ENCODE measurements at regions not wholly inside any gene's neighbourhood (a gene's known extent, or its start where the extent isn't known, plus 50 kb on each side); places are given as distances from the start of the nearest gene placed in this dataset.
"Not testable (repeated sequence)": the region's sequence is repeated elsewhere in the genome, so short reads cannot be mapped to it uniquely, and the experiment has no call there.

DNA sequence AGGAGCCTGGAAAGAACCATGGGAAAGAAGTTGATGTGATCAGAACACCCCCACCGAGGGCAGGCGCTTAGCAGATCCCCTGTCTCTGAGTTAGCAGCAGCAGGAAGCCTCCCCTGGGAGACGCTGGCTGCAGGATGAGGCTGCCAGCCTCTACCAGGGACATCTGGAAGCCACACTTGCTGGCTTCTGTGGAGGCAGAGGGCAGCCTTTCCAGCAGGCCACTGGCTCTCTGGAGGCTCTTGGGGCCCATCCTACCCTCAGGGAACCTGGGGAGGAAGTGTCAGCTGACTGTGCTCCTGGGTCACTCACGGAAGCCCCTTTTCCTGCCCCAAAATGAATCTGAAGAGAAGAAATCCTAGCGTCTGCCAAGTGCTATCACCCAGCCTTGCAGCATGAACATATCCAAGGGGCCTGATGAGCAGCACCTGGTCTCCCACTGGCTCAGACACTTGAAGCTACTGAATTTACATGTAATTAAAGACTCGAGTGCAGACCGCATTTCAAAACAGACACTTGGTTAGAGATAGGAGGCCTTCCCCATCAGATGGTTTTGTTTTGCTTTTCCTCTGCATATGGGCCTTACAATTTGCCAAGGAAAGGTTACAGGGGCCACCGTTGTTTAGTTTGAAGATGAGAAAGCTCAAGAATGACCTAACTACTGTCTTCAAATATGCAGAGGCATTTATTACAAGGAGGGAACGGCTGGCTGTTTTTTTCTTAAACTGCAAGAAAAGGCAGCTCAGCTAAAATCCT lies 142.1 kb downstream of the BCL2L11 start:
- intact Hi-C loops (cut with DNase I); DNase-seq; H3K27me3 ChIP-seq; ATAC-seq; FAIRE-seq; H3K27ac ChIP-seq; H3K36me3 ChIP-seq; H3K4me1 ChIP-seq; H3K9me3 ChIP-seq; H3K4me3 ChIP-seq: not testable (repeated sequence)
- 83 to 88% methylated on average over 6 of the region's 9 CpGs for WGBS, 2 donors

DNA sequence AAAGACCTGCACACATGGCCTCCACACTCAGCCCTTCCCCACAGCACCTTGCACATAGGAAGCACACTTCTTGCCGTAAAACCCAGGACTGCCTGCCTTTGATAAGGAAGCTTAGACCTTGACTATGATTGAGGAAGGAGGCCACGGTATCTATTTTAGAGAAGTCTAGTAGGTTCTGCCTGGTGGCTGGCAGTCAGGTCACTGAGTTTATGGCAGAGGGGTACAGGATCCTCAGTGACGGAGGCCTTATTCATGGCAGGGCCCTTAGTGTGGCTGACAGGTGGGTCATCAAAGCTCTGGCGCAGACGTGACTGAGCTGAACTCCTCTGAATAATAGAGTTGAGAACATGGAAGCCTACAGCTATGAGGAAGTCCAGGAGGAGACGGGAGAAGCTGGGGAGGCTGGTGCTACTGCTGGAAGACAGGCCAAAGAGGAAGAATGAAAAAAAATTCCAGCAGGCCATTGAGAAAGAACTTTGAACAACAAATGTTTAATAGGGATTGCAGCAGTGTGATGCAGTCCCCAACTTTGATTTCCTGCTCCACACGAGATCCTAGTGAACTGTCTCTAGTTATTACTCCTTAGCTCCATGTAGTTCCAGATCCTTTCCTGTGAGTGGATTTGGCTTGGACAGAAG lies 142.8 kb downstream of the BCL2L11 start:
- not testable (repeated sequence) for ATAC-seq, H3K36me3 ChIP-seq

DNA sequence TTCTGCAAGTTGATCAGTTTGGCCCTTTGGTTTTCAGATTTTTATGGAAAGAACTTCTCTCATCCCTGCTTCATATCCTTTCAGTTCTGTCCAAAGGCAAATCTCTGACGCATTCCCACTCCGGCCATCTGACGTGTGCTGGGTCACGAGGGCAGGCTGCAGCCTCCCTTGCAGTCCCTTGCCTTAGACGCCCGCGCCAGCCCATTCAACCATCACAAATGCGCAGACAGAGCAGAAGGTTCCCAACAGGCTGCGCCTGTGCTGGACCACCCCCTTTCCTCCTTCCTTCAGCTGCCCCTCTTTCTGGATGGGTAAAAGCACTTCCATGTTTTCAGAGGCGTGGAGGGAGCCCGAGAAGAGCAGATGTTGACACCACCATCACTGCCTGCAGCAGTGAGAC lies 144.2 kb downstream of the BCL2L11 start:
- DNase-seq; ATAC-seq; H3K27ac ChIP-seq; H3K9me3 ChIP-seq; intact Hi-C loops (cut with DNase I); H3K4me3 ChIP-seq; H3K4me1 ChIP-seq; FAIRE-seq; H3K36me3 ChIP-seq; H3K27me3 ChIP-seq: not testable (repeated sequence)
- WGBS, 2 donors: 90 to 97% methylated on average over 9 to 10 of the region's 11 CpGs

More for the DNA sequence above, 142.8 kb downstream of the BCL2L11 start:
- DNase-seq; H3K4me1 ChIP-seq; FAIRE-seq; H3K9me3 ChIP-seq; H3K27ac ChIP-seq; intact Hi-C loops (cut with DNase I); H3K4me3 ChIP-seq; H3K27me3 ChIP-seq: not testable (repeated sequence)
- no CpG with 5 or more reads among the region's 7 CpGs for WGBS, 2 donors

DNA sequence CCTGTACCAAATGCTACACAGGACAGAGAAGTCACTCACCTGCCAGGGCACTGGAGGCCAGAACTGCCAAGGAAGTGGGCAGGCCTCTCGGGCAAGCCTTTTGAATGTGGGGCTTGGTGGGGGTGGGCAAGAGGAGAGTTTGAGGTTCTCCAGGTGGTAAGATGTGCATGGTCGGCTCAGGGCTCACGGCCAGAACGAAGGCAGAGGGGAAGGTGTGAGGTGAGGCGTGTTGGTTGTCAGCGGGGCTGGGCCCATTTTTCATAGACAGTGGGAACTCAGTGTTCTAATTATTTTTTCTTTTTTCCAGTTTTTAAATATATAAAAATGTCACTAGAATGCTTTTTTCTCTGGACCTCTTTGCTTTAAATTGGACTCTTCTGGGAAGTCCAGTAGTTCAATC lies 145.8 kb downstream of the BCL2L11 start:
- peak in 2 of 6 donors; percentile 17 to 23 for DNase-seq
- H3K36me3 ChIP-seq; H3K27ac ChIP-seq; intact Hi-C loops (cut with DNase I); H3K4me1 ChIP-seq; H3K9me3 ChIP-seq; ATAC-seq; H3K27me3 ChIP-seq; FAIRE-seq; H3K4me3 ChIP-seq: not testable (repeated sequence)
- 88 to 94% methylated on average over 6 of the region's 6 CpGs for WGBS, 2 donors

DNA sequence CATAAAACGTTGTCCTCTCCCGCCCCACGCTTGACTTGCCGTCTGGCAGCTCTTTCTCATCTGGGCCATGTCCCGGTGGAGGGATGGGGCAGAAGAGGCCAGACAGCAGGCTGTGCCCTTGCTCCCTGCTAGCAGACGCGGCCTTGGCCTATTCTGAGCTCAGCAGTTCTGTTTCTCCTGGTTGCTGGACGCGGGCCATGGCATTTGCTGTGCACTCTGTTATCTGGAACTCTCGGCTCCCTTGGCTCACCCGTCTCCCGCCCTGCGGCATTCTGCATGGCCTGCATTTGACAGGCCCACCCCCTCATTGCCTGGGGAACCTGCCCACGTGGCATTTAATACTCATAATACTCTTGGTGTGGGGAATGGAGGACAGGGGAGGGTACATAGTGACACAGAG lies 146.3 kb downstream of the BCL2L11 start:
- WGBS, 2 donors: 7 to 11% methylated on average over 13 to 14 of the region's 14 CpGs
- H3K27me3 ChIP-seq; intact Hi-C loops (cut with DNase I); H3K4me3 ChIP-seq; H3K4me1 ChIP-seq; FAIRE-seq; H3K27ac ChIP-seq; H3K36me3 ChIP-seq; H3K9me3 ChIP-seq: not testable (repeated sequence)
- peak; percentile 98 to 99 (median 98) for ATAC-seq
- DNase-seq: peak; percentile 78 to 90 (median 82)

DNA sequence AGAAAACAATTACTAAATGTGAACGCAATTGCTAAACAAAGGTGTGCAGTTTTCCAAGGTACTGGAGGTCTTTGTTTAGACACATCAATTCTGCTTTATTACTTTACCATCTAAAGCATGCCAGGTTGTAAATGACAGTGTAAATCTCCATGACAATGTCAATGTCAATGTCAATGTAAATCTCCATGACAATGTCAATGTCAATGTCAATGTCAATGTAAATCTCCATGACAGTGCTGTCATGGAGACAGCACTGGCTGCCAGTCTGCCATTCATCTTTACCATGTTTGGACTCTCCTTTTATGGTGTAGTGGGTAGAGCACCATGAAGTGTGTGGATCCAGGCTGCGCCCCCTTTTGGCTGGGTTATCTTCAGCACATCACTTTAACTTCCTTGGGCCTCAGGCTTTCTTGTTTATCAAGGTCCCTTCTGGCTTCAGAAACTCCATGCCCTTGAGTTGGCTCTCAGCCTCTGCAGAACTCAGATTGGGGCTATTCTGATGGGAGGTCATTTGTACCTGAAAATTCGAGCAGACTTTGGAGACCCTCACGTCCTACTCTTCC lies 149.1 kb downstream of the BCL2L11 start:
- H3K27me3 ChIP-seq; H3K36me3 ChIP-seq; H3K9me3 ChIP-seq; ATAC-seq; intact Hi-C loops (cut with DNase I); DNase-seq; H3K4me1 ChIP-seq; H3K4me3 ChIP-seq; FAIRE-seq; H3K27ac ChIP-seq: not testable (repeated sequence)
- WGBS, 2 donors: no CpG with 5 or more reads among the region's 4 CpGs

DNA sequence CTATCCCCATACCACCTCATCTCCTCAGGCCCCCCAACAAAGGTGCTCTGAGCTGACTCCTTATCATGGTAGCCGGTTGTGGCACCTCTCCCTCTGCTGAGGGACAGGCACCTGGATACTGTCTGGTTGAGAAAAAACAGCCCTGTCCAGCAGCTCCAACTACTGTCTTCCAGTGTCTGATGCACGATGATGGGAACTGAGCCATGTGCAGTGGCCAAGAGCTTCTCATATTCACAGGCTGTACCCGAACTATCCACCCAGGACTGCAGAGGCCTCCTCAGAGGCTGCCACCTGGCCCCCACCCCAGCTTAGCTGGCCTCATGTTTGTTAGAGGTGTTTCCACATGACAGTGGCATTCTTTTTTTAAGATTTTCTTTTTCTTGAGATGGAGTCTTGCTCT lies 149.9 kb downstream of the BCL2L11 start:
- not testable (repeated sequence) for FAIRE-seq

DNA sequence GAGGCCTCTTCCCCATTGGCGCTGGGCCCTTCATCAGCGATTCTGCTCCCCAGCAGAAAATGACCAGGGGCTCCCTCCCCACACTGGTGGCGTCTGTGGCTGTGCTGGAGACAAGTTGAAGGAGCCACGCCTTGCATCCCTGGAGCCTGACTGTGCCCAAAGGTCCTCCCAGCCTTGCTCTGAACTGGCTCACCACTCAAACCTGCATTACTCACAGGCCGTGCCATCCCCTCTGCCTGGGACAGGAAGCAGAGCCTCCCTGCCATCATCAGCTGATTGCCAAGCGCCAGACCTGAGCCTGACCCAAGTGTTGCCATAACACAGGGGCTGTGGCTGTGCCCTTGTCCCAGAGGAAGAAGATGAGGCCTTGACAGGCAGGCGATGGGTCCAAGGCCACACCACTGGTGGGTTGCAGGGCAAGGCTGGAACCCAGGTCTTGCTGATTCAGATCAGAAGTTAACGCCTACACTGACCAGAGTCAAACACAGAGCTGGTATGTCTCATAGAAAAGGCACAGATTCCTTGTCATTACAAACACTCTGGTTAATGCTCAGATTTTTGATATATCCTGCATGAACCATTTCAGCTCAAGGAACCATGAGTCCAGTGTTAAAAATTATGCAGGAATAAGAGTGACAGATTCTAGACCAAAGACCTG lies 151.1 kb downstream of the BCL2L11 start:
- not testable (repeated sequence) for FAIRE-seq
- 95 to 99% methylated on average over 5 to 7 of the region's 8 CpGs for WGBS, 2 donors

More for the DNA sequence above, 149.9 kb downstream of the BCL2L11 start:
- H3K9me3 ChIP-seq; intact Hi-C loops (cut with DNase I); H3K36me3 ChIP-seq; ATAC-seq; H3K4me3 ChIP-seq; H3K27me3 ChIP-seq; H3K4me1 ChIP-seq; H3K27ac ChIP-seq; DNase-seq: not testable (repeated sequence)
- WGBS, 2 donors: 92 to 95% methylated on average over 1 to 2 of the region's 3 CpGs

DNA sequence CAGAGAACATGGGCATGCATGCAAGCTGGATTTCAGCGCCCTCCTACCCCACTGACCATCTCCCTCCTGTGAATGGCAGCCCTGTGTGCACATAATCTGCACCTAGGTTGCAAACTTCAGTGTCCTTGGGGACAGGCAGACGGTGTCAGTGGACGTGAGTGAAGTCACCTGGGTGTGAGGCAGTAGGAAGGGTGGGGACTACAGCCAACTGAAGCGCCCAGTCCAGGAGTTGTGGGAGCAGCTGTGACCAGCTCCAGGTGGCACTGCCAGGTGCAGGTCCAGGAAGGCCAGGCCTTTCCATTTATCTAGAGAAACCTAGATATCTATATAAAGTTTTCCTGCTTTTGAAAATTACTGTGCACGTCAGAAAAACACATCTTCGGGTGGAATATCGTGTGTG lies 152.3 kb downstream of the BCL2L11 start:
- H3K4me3 ChIP-seq; FAIRE-seq; intact Hi-C loops (cut with DNase I); H3K36me3 ChIP-seq; H3K9me3 ChIP-seq; H3K4me1 ChIP-seq; DNase-seq; H3K27me3 ChIP-seq: not testable (repeated sequence)
- ATAC-seq: peak; percentile 91 to 94 (median 94)
- 25% methylated on average over 3 to 4 of the region's 7 CpGs for WGBS, 2 donors
- peak overlapping the region in 2 of 4 donors; percentile 33 to 51 for H3K27ac ChIP-seq

More for the DNA sequence above, 151.1 kb downstream of the BCL2L11 start:
- H3K9me3 ChIP-seq; DNase-seq; ATAC-seq; H3K36me3 ChIP-seq; intact Hi-C loops (cut with DNase I); H3K27me3 ChIP-seq; H3K4me3 ChIP-seq; H3K4me1 ChIP-seq; H3K27ac ChIP-seq: not testable (repeated sequence)

DNA sequence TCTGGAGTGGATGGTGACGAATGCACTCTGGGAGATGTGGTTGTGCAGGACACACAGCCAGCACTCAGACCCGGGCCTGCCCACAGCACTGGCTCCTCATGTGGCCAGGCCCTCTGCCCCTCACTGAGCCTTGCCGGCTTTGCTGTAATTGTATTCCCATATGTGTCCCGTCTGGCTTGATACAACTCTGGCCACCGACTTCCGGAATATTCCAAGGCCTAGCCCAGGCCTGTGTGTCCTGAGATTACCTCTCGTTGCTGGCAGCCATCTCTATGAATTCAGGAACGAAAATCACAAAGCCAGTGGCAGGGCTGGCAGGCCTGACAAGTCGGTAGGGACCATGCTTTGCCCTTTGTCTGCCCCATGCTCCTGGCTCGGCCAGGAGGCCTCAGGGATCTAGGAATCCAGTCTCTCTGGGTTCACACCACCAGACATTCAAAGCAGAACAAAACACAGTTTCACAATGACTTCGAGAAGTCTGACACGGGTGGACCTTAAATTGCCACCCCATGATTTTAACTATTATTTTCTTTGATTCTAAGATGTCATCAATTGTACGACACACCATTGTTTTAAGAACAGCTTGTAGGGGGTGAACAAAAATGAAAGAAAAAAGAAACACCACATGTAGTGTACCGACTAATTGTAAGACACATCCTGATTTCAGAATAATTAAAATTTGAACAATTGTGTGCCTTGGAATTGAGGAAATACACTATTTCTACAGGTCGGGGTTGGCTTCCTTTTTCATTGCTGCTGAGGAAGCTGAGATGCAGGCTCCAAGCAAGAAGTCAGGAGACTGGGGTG lies 154.5 kb downstream of the BCL2L11 start:
- H3K4me1 ChIP-seq; H3K27me3 ChIP-seq; intact Hi-C loops (cut with DNase I); H3K27ac ChIP-seq; FAIRE-seq; H3K9me3 ChIP-seq; H3K36me3 ChIP-seq; H3K4me3 ChIP-seq: not testable (repeated sequence)
- peak; percentile 26 to 49 (median 34) for ATAC-seq
- peak in 4 of 6 donors; percentile 13 to 57 (median 22) for DNase-seq
- WGBS, 2 donors: 60 to 65% methylated on average over 12 to 13 of the region's 15 CpGs

DNA sequence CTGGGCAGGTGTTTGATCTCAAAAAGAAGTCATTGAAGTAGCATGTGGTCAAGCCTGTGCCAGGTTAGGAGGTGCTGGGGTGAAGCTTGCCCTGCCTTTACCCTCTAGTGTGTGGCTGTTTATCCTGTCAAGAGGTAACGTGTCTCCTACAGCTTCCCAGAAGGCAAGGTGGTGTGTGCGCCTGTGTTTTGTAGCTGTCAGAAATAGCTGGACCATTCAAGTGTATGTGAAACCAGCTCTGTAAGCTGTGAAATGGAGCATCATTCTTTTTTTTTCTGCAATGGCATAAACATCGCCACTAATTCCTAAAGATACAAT lies 155.1 kb downstream of the BCL2L11 start:
- H3K36me3 ChIP-seq; intact Hi-C loops (cut with DNase I); H3K27ac ChIP-seq; H3K4me1 ChIP-seq; H3K4me3 ChIP-seq; H3K9me3 ChIP-seq; ATAC-seq; FAIRE-seq; H3K27me3 ChIP-seq; DNase-seq: not testable (repeated sequence)
- WGBS, 2 donors: 91 to 95% methylated on average over 2 of the region's 3 CpGs
